GM21447 (cell line): ENCODE measurements at regions not wholly inside any gene's neighbourhood (a gene's known extent, or its start where the extent isn't known, plus 50 kb on each side); places are given as distances from the start of the nearest gene placed in this dataset.
"Not testable (repeated sequence)": the region's sequence is repeated elsewhere in the genome, so short reads cannot be mapped to it uniquely, and the experiment has no call there.

ENCODE experiments used
- ATAC-seq: cut with Tn5 transposase; IDR thresholded peaks from one replicate; pipeline ENCODE4 v1.9.1; 2021; ENCODE audit not compliant: unreplicated experiment

GRCh38 chr12:114858388-114859146 is 174.6 kb upstream of the TBX3 start:
- ATAC-seq = no peak

DNA sequence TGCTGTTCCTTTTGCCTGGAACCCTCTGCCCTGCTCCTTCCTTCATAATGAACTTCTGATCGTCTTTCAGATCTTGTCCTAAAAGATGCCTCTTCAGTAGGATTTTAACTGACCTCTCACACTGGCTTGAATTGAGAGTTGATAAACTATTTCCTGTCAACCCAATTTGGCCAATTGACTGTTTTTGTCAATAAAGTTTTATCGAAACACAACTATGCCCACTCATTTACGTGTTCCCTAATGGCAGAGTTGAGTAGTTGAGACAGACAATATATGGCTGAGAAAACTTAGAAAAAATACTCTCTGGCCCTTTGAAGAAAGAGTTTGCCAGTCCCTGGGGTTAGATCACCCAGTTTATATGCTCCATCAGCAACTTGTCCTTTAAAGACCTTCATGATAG is 171.7 kb upstream of the TBX3 start:
- ATAC-seq = no peak

DNA sequence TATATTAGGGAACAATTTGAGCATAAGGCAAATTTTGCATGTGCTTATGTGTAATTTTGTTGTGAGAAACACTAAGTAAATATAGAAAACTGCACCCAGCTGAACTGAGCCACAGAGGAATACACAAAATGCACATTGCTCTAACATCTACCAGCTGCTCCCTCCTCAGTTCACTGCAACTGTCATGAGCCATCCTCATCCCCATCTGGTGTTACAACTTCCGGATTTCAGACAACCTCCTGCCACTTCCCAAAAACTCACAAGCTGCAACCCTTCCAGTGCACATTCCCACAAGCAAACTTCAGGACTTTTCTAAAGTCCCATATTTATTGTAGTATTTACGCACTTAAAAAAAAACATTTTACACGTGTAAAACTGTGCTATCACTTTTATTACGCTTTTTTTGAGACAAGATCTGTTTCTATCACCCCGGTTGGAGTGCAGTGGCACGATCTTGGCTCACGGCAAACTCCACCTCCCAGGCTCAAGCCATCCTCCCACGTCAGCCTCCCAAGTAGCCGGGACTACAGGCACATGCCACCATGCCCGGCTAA is 169.1 kb upstream of the TBX3 start:
- no peak for ATAC-seq

- ATAC-seq = no peak
These were observed 168.0 kb upstream of the TBX3 start for GRCh38 chr12:114851981-114852380.

GRCh38 chr12:114850661-114851275 is 166.8 kb upstream of the TBX3 start:
- ATAC-seq = no peak

DNA sequence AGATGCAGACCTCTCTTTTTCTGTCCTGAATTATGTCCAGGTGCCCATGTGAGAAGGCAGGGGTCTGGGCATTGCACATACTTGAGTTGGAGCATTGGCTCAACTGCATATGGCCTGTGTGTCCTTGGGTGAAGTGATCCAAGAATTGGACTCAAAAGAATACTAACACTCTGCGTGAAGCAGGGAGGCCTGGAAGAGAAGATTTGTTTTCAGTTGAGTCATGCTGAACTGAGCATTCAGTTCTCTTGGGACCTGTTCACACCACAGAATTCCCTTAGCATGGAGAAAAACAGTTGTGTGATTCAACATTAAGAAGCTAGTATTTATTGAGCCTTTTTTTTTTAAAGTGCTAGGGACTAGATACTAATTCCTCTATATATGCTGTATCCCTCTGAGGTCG is 164.7 kb upstream of the TBX3 start:
- ATAC-seq = no peak

DNA sequence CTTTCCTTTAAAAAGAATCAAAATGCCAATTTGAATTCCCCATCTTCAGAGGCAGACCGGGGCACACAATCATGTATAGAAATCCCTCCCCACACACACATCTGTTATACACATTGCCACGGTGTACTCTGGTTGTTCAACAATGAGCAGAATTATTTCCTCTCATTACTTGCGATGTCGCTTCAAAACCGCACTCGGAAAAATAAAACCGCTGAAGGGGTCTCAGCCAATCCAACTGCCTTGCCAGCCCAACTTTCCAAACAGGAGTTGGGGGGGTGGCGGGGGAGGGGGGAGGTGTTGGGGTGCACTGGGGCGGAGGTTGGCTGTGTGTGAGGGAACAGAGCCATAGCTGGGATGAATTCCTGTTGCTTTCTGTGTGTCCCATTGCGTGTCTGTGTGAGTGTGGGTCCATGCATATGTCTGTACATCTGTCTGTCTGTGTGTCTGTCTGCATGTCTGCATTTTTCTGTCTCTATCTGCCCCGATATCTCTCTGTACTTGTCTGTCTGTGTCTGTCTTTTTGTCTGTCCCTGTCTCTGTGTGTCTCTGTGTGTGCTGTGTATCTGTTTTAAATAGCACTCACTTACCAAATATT is 163.6 kb upstream of the TBX3 start:
- no peak for ATAC-seq

- ATAC-seq = no peak
These were observed 162.8 kb upstream of the TBX3 start for GRCh38 chr12:114846771-114847170.

GRCh38 chr12:114841557-114842251 is 157.7 kb upstream of the TBX3 start:
- ATAC-seq = no peak

- ATAC-seq = no peak
These were observed 154.5 kb upstream of the TBX3 start for GRCh38 chr12:114838480-114838879.

DNA sequence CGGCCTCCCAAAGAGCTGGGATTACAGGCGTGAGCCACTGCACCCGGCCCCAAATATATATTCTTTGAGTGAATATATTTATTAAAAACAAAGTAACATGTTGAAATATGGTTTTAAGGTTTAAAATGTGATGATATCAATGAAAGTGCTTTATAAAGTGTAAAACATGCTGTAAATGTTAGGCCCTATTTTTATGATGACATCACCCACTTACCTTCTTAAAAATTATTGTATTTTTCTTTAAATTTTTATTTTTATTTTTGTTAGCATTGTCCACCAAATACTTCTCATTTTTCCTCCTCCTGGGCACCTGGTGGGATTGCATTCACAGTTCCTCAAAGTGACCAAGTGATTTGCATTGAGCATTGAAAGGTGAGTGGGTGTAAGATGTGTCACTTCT is 152.6 kb upstream of the TBX3 start:
- no peak for ATAC-seq

- ATAC-seq = no peak
These were observed 151.1 kb upstream of the TBX3 start for GRCh38 chr12:114835031-114835430.

GRCh38 chr12:114834621-114835020 is 150.6 kb upstream of the TBX3 start:
- no peak for ATAC-seq

GRCh38 chr12:114829833-114830232 is 145.9 kb upstream of the TBX3 start:
- ATAC-seq = no peak

DNA sequence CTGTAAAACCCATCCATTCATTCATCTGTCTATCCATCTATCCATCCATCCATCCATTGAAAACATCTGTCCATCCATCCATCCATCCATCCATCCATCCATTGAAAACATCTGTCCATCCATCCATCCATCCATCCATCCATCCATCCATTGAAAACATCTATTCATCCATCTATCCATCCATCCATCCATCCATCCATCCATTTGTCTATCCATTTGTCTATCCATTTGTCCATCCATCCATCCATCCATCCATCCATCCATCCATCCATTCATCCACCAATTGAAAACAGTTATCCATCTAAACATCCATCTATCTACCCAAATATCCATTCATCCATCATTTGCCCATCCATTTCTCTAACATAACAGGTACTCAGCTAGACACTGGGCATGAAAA is 145.3 kb upstream of the TBX3 start:
- ATAC-seq = not testable (repeated sequence)

DNA sequence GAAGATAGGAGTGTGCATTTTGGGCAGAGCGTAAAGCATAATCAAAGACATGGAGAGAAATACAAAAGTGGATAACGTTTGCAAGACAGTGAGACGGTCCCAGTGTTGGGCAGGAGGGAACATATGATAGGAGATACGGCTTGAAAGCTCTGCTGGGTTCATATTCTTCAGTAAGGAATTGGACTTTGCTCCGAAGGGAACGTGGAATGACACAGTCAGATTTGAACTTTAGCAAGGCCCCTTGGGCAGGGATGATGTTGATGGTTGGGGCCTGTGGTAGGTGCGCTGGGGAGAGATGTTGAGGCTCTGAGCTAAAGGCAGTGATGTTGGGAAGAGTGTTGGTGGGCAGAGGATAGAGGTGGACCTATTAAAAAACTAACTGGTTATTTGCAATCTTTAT is 143.5 kb upstream of the TBX3 start:
- ATAC-seq = no peak

DNA sequence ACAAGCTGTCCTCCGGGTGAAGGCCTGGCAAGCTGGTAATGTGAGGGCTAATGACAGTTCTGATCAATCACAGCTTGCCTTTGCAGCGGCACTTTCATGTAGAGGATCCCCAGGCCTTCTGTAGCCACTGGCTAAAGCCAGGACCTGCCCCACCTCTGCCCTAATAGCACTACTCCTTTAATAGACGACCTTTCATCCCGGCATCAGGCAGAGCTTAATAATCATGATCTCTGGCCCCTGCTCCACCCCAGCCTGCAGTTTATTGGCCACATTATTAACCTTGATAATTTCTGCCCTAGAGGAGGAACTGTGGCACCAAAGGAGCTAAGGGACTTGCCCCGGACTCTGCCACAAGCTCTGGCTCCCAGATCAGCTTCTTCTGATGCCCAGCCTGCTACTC is 142.3 kb upstream of the TBX3 start:
- no peak for ATAC-seq

DNA sequence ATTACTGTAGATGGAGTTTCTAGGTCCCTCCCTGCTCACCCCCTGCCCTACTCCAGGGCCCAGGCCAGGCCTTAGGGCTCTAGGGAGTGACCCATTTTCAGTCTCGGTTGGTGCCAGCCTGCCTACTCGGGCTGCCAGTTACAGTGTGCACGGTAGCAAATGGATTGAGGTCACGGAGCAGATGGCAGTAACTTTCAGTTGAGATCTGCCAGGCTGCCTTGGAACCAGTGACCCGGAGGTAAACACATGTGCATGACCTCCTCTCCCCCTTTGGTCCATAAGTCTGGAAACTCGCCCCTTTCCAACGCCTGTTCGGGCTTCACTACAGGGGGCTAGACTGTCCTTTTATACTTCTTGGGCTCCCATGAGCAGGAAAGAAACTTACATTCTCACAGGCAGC is 139.7 kb upstream of the TBX3 start:
- no peak for ATAC-seq

GRCh38 chr12:114821570-114821969 is 137.6 kb upstream of the TBX3 start:
- ATAC-seq = no peak

- no peak for ATAC-seq
These were observed 136.8 kb upstream of the TBX3 start for GRCh38 chr12:114820796-114821195.

- no peak for ATAC-seq
These were observed 133.8 kb upstream of the TBX3 start for GRCh38 chr12:114817571-114818425.
